Upper lobe of left lung (tissue), 4 donors: ENCODE measurements at regions not wholly inside any gene's neighbourhood (a gene's known extent, or its start where the extent isn't known, plus 50 kb on each side); places are given as distances from the start of the nearest gene placed in this dataset.

Experiments used
- CTCF ChIP-seq, 6 experiments: fragments of 450-650 bp in 4 of 6; fragments of 200-600 bp in 2 of 6; sonication (generic) in 2 of 6; IDR thresholded peaks; one replicate each; pipeline ENCODE4 v1.5.1; 2016 to 2019; ENCODE audit warnings: antibody characterized with exemption in 6 of 6
- EP300 ChIP-seq, 4 donors: sonication (generic); formaldehyde crosslinking; IDR thresholded peaks; one replicate each; pipeline ENCODE4 v1.5.1; 2017; ENCODE audit warnings: antibody characterized with exemption in 4 of 4, control low read depth in 2 of 4
- POLR2A ChIP-seq, 4 donors: fragments of 450-650 bp; IDR thresholded peaks; one replicate each; pipeline ENCODE4 v1.5.1; 2016 to 2017; ENCODE audit warnings: antibody characterized with exemption in 4 of 4, mild to moderate bottlenecking in 2 of 4
- POLR2AphosphoS5 ChIP-seq, 2 donors: sonication (generic); formaldehyde crosslinking; IDR thresholded peaks; one replicate each; pipeline ENCODE4 v1.5.1; 2017; ENCODE audit warnings: antibody characterized with exemption in 2 of 2

- TF ChIP-seq CTCF (IDR thresholded peaks at IDR 0.05) (no peak), POLR2A (IDR thresholded peaks at IDR 0.05) (no peak), POLR2AphosphoS5 (IDR thresholded peaks at IDR 0.05) (no peak), EP300 (IDR thresholded peaks at IDR 0.05) (no peak)
Observed at GRCh38 chr4:119851649-119852048, 215.0 kb downstream of the MAD2L1 start.
